ENCODE measurements at regions not wholly inside any gene's neighbourhood (a gene's known extent, or its start where the extent isn't known, plus 50 kb on each side); places are given as distances from the start of the nearest gene placed in this dataset.

GRCh38 chr6:104477569-104477968 is 382.1 kb downstream of the HACE1 start:
- TF ChIP-seq CTCF (IDR thresholded peaks at IDR 0.05; ENCODE audit: insufficient read depth, low read length, missing control alignments) = no peak
- no peak for DNase-seq (ENCODE audit: low read depth, low spot score)
- ChIA-PET POLR2A (no interaction called here), CTCF (no interaction called here)
- H3K4me3 ChIP-seq (ENCODE audit: low read depth, low read length) = no peak overlapping the region

- TF ChIP-seq CTCF (IDR thresholded peaks at IDR 0.05; ENCODE audit: insufficient read depth, low read length, missing control alignments) = no peak
- CTCF ChIA-PET = no interaction called here
- POLR2A ChIA-PET = no interaction called here
- no peak for DNase-seq (ENCODE audit: low read depth, low spot score)
- H3K4me3 ChIP-seq (ENCODE audit: low read depth, low read length) = no peak overlapping the region
Measured at GRCh38 chr6:104473021-104473429, 386.7 kb downstream of the HACE1 start.

GRCh38 chr6:104472021-104472901 is 387.5 kb downstream of the HACE1 start:
- ChIA-PET POLR2A (no interaction called here), CTCF (no interaction called here)
- no peak for TF ChIP-seq CTCF (IDR thresholded peaks at IDR 0.05; ENCODE audit: insufficient read depth, low read length, missing control alignments)
- no peak for DNase-seq (ENCODE audit: low read depth, low spot score)
- H3K4me3 ChIP-seq (ENCODE audit: low read depth, low read length) = no peak overlapping the region

GRCh38 chr6:104466306-104466705 is 393.4 kb downstream of the HACE1 start:
- DNase-seq (ENCODE audit: low read depth, low spot score) = no peak
- TF ChIP-seq CTCF (IDR thresholded peaks at IDR 0.05; ENCODE audit: insufficient read depth, low read length, missing control alignments) = no peak
- CTCF ChIA-PET = interaction anchor here (0.9 kb wide), 1 partner anchor 60 kb away, joined by 3 read pairs; no protein-coding TSS in a partner anchor
- no peak overlapping the region for H3K4me3 ChIP-seq (ENCODE audit: low read depth, low read length)
- POLR2A ChIA-PET = no interaction called here

GRCh38 chr6:104462811-104463599 is 396.7 kb downstream of the HACE1 start:
- POLR2A ChIA-PET = no interaction called here
- DNase-seq (ENCODE audit: low read depth, low spot score) = no peak
- H3K4me3 ChIP-seq (ENCODE audit: low read depth, low read length) = no peak overlapping the region
- CTCF ChIA-PET = no interaction called here
- TF ChIP-seq CTCF (IDR thresholded peaks at IDR 0.05; ENCODE audit: insufficient read depth, low read length, missing control alignments) = no peak
